Common myeloid progenitor, CD34-positive (primary cell): ENCODE measurements at regions not wholly inside any gene's neighbourhood (a gene's known extent, or its start where the extent isn't known, plus 50 kb on each side); places are given as distances from the start of the nearest gene placed in this dataset.

Experiments used
- CTCF ChIA-PET: fragments of 350-600 bp; sonication (Branson Sonifier 250); formaldehyde crosslinking; loops from one replicate; lab custom pipeline; 2021; ENCODE audit warnings: antibody characterized with exemption; lab: Charles Lee
- POLR2A ChIA-PET: fragments of 350-600 bp; sonication (Branson Sonifier 250); formaldehyde crosslinking; loops from one replicate; lab custom pipeline; 2021; ENCODE audit warnings: antibody characterized with exemption; lab: Charles Lee
- DNase-seq, 3 donors: peaks; one replicate each; pipeline versions ENCODE4 v3.0.0 to v3.0.0-alpha.2; 2013
- H3K27ac ChIP-seq, 2 experiments: 1 replicate in 1 of 2; 2 replicates in 1 of 2; pipeline ENCODE4 v1.7.0; 2013; ENCODE audit warnings: inconsistent platforms in 2 of 2, low read length in 2 of 2, mild to moderate bottlenecking in 2 of 2, low read depth in 1 of 2, moderate library complexity in 1 of 2; ENCODE audit not compliant: severe bottlenecking in 2 of 2, insufficient read depth in 1 of 2, poor library complexity in 1 of 2
- H3K27me3 ChIP-seq, 5 experiments: replicated peaks in 2 of 5; 1 replicate in 3 of 5; 2 replicates in 2 of 5; pipeline versions ENCODE4 v1.6.1 to v1.7.0; 2013; ENCODE audit warnings: low read length in 4 of 5, mild to moderate bottlenecking in 2 of 5, moderate library complexity in 2 of 5, inconsistent platforms in 1 of 5; ENCODE audit not compliant: insufficient read depth in 5 of 5, control insufficient read depth in 4 of 5
- H3K36me3 ChIP-seq, 4 experiments: 1 replicate in 2 of 4; 2 replicates in 2 of 4; pipeline versions ENCODE4 v1.6.1 to v1.7.0; 2013; ENCODE audit warnings: low read length in 3 of 4, control low read depth in 1 of 4, mild to moderate bottlenecking in 1 of 4; ENCODE audit not compliant: control insufficient read depth in 4 of 4, insufficient read depth in 4 of 4
- H3K4me1 ChIP-seq, 4 experiments: 1 replicate in 3 of 4; 2 replicates in 1 of 4; pipeline versions ENCODE4 v1.6.1 to v1.7.1; 2013; ENCODE audit warnings: low read length in 3 of 4, mild to moderate bottlenecking in 3 of 4, control low read depth in 1 of 4, inconsistent platforms in 1 of 4, moderate library complexity in 1 of 4; ENCODE audit not compliant: control insufficient read depth in 4 of 4, insufficient read depth in 4 of 4; ENCODE audit errors: control extremely low read depth in 1 of 4
- H3K4me3 ChIP-seq, 7 experiments: 1 replicate in 4 of 7; 2 replicates in 3 of 7; pipeline versions ENCODE4 v1.5.1 to v1.7.0; 2013; ENCODE audit warnings: mild to moderate bottlenecking in 7 of 7, low read length in 6 of 7, moderate library complexity in 6 of 7, inconsistent platforms in 2 of 7, low read depth in 2 of 7, control low read depth in 1 of 7; ENCODE audit not compliant: insufficient read depth in 4 of 7, control insufficient read depth in 1 of 7; ENCODE audit errors: extremely low read depth in 1 of 7
- H3K9me3 ChIP-seq, 5 experiments: 1 replicate in 4 of 5; 2 replicates in 1 of 5; pipeline versions ENCODE4 v1.6.1 to v1.7.1; 2013; ENCODE audit warnings: low read length in 4 of 5, mild to moderate bottlenecking in 2 of 5, inconsistent platforms in 1 of 5, low read depth in 1 of 5, moderate library complexity in 1 of 5; ENCODE audit not compliant: control insufficient read depth in 4 of 5, insufficient read depth in 2 of 5; ENCODE audit errors: control extremely low read depth in 1 of 5
- WGBS: methylation state at CpG from one replicate; pipeline ENCODE4 v1.1.5; 2013; ENCODE audit not compliant: insufficient coverage; 5-methylcytosine and 5-hydroxymethylcytosine counted together

GRCh38 chr7:145036604-145037405, 201.0 kb upstream of the TPK1 start:
- peak; percentile 66 to 76 (median 73) for DNase-seq
- H3K4me1 ChIP-seq: no peaks in the 10 kb centered on the region
- ChIA-PET CTCF (interaction anchor here (0.5 to 1.4 kb wide), 6 partner anchors 22 to 1053 kb away, joined by 3 to 5 read pairs (median 4); no protein-coding TSS in a partner anchor), POLR2A (no interaction called here)
- no peaks in the 10 kb centered on the region for H3K36me3 ChIP-seq
- H3K9me3 ChIP-seq: peaks cover 0 to 4% (median 2%) of the 10 kb centered on the region in 5 experiments
- no peak overlapping the region for H3K27ac ChIP-seq
- WGBS: 89% methylated on average over 1 of the region's 5 CpGs
- peak overlapping the region in 1 of 7 experiments; percentile 43 for H3K4me3 ChIP-seq
- H3K27me3 ChIP-seq: no peaks in the 10 kb centered on the region

- peaks cover 0 to 4% (median 2%) of the 10 kb centered on the region in 5 experiments for H3K9me3 ChIP-seq
- H3K4me3 ChIP-seq: no peak overlapping the region
- H3K27me3 ChIP-seq: no peaks in the 10 kb centered on the region
- POLR2A ChIA-PET: no interaction called here
- DNase-seq: no peak
- H3K4me1 ChIP-seq: no peaks in the 10 kb centered on the region
- H3K27ac ChIP-seq: no peak overlapping the region
- H3K36me3 ChIP-seq: no peaks in the 10 kb centered on the region
- WGBS: 75% methylated on average over 4 of the region's 5 CpGs
- CTCF ChIA-PET: interaction anchor here (1.0 kb wide), 1 partner anchor 8 kb away, joined by 3 read pairs; no protein-coding TSS in a partner anchor
Observed at GRCh38 chr7:145031162-145031561, 195.3 kb upstream of the TPK1 start.

GRCh38 chr7:145030754-145031153, 194.9 kb upstream of the TPK1 start:
- ChIA-PET CTCF (interaction anchor here (1.0 kb wide), 1 partner anchor 8 kb away, joined by 3 read pairs; no protein-coding TSS in a partner anchor), POLR2A (no interaction called here)
- Histone ChIP-seq H3K4me3 (no peak overlapping the region), H3K9me3 (peaks cover 0 to 4% (median 2%) of the 10 kb centered on the region in 5 experiments), H3K4me1 (no peaks in the 10 kb centered on the region), H3K27ac (no peak overlapping the region), H3K36me3 (no peaks in the 10 kb centered on the region), H3K27me3 (no peaks in the 10 kb centered on the region)
- WGBS: 96% methylated on average over 3 of the region's 5 CpGs
- DNase-seq: no peak

- ChIA-PET CTCF (no interaction called here), POLR2A (no interaction called here)
- Histone ChIP-seq H3K36me3 (no peaks in the 10 kb centered on the region), H3K4me1 (no peaks in the 10 kb centered on the region), H3K27ac (no peak overlapping the region), H3K4me3 (no peak overlapping the region), H3K9me3 (no peaks in the 10 kb centered on the region), H3K27me3 (no peaks in the 10 kb centered on the region)
- DNase-seq: no peak
- WGBS: 100% methylated on average over 1 of the region's 3 CpGs
Observed at GRCh38 chr7:145020454-145020853, 184.6 kb upstream of the TPK1 start.

GRCh38 chr7:145016068-145016467, 180.2 kb upstream of the TPK1 start:
- H3K4me3 ChIP-seq: no peak overlapping the region
- no peak for DNase-seq
- H3K27me3 ChIP-seq: no peaks in the 10 kb centered on the region
- H3K4me1 ChIP-seq: no peaks in the 10 kb centered on the region
- no peak overlapping the region for H3K27ac ChIP-seq
- H3K9me3 ChIP-seq: no peaks in the 10 kb centered on the region
- 100% methylated on average over 2 of the region's 3 CpGs for WGBS
- H3K36me3 ChIP-seq: no peaks in the 10 kb centered on the region
- ChIA-PET CTCF (no interaction called here), POLR2A (no interaction called here)

GRCh38 chr7:145009876-145010275, 174.0 kb upstream of the TPK1 start:
- H3K4me3 ChIP-seq: no peak overlapping the region
- no peaks in the 10 kb centered on the region for H3K36me3 ChIP-seq
- ChIA-PET POLR2A (no interaction called here), CTCF (interaction anchor here (0.7 kb wide), 1 partner anchor 385 kb away, joined by 3 read pairs; no protein-coding TSS in a partner anchor)
- no peaks in the 10 kb centered on the region for H3K4me1 ChIP-seq
- no CpG with 5 or more reads among the region's 3 CpGs for WGBS
- no peaks in the 10 kb centered on the region for H3K9me3 ChIP-seq
- no peaks in the 10 kb centered on the region for H3K27me3 ChIP-seq
- DNase-seq: peak in 1 of 3 donors; percentile 2
- no peak overlapping the region for H3K27ac ChIP-seq

GRCh38 chr7:145005601-145006000, 169.7 kb upstream of the TPK1 start:
- H3K36me3 ChIP-seq: no peaks in the 10 kb centered on the region
- POLR2A ChIA-PET: no interaction called here
- CTCF ChIA-PET: interaction anchor here (1.3 kb wide), 1 partner anchor 19 kb away, joined by 4 read pairs; no protein-coding TSS in a partner anchor

More at GRCh38 chr7:145005601-145006000, 169.7 kb upstream of the TPK1 start:
- no peak overlapping the region for H3K4me3 ChIP-seq
- no peaks in the 10 kb centered on the region for H3K27me3 ChIP-seq
- no peak for DNase-seq
- WGBS: 90% methylated on average over 2 of the region's 2 CpGs
- H3K4me1 ChIP-seq: no peaks in the 10 kb centered on the region
- H3K9me3 ChIP-seq: peaks cover 0 to 13% (median 0%) of the 10 kb centered on the region in 5 experiments
- no peak overlapping the region for H3K27ac ChIP-seq
